GM12878 (cell line): ENCODE measurements at regions not wholly inside any gene's neighbourhood (a gene's known extent, or its start where the extent isn't known, plus 50 kb on each side); places are given as distances from the start of the nearest gene placed in this dataset.

Experiments used
- ATF2 ChIP-seq: IDR thresholded peaks from 2 replicates; pipeline ENCODE4 v1.6.1; 2012; ENCODE audit warnings: low read length, inconsistent platforms
- BCL3 ChIP-seq: IDR thresholded peaks from 2 replicates; pipeline ENCODE4 v1.6.1; 2011; ENCODE audit warnings: borderline replicate concordance, low read depth, mild to moderate bottlenecking, moderate library complexity, low read length; ENCODE audit not compliant: insufficient read depth, poor library complexity, severe bottlenecking
- CEBPZ ChIP-seq: fragments of 150-350 bp; IDR thresholded peaks from 2 replicates; pipeline ENCODE4 v1.6.1; 2016; ENCODE audit warnings: low read depth, low read length
- NFYA ChIP-seq: IDR thresholded peaks from 2 replicates; pipeline ENCODE4 v1.6.1; 2011; ENCODE audit warnings: low read depth, mild to moderate bottlenecking, low read length, improper control_type of control experiment, borderline replicate concordance
- PAX8 ChIP-seq: fragments of 450-650 bp; IDR thresholded peaks from 2 replicates; pipeline ENCODE4 v1.6.1; 2017; ENCODE audit warnings: mild to moderate bottlenecking, moderate library complexity
- PKNOX1 ChIP-seq: fragments of 450-650 bp; IDR thresholded peaks from 2 replicates; pipeline ENCODE4 v1.6.1; 2016; ENCODE audit warnings: mild to moderate bottlenecking
- POLR2AphosphoS2 ChIP-seq: IDR thresholded peaks from 2 replicates; pipeline ENCODE4 v1.6.1; 2011; ENCODE audit warnings: low read depth, mild to moderate bottlenecking, low read length, improper control_type of control experiment, moderate library complexity
- RELB ChIP-seq: fragments of 450-650 bp; IDR thresholded peaks from 2 replicates; pipeline ENCODE4 v1.6.1; 2017; ENCODE audit warnings: low read depth, mild to moderate bottlenecking, moderate library complexity
- RFX5 ChIP-seq: IDR thresholded peaks from 2 replicates; pipeline ENCODE4 v1.6.1; 2011; ENCODE audit warnings: low read depth, low read length, improper control_type of control experiment
- TCF12 ChIP-seq: IDR thresholded peaks from 2 replicates; pipeline ENCODE4 v1.6.1; 2011; ENCODE audit warnings: low read depth, mild to moderate bottlenecking, low read length
- YY1 ChIP-seq: IDR thresholded peaks from 2 replicates; pipeline ENCODE4 v1.6.1; 2011; ENCODE audit warnings: low read depth, mild to moderate bottlenecking, low read length

GRCh38 chr12:107491856-107492255 is 193.7 kb upstream of the PWP1 start (continued):
- TF ChIP-seq RELB, result no peak
- no peak for TF ChIP-seq ATF2
- TF ChIP-seq YY1, result no peak
- TF ChIP-seq RFX5, result no peak
- no peak for TF ChIP-seq POLR2AphosphoS2
- TF ChIP-seq NFYA, result no peak
- no peak for TF ChIP-seq PAX8
- TF ChIP-seq BCL3, result no peak
- no peak for TF ChIP-seq CEBPZ
- TF ChIP-seq PKNOX1, result no peak
- TF ChIP-seq TCF12, result no peak
